ENCODE measurements at regions not wholly inside any gene's neighbourhood (a gene's known extent, or its start where the extent isn't known, plus 50 kb on each side); places are given as distances from the start of the nearest gene placed in this dataset.

DNA sequence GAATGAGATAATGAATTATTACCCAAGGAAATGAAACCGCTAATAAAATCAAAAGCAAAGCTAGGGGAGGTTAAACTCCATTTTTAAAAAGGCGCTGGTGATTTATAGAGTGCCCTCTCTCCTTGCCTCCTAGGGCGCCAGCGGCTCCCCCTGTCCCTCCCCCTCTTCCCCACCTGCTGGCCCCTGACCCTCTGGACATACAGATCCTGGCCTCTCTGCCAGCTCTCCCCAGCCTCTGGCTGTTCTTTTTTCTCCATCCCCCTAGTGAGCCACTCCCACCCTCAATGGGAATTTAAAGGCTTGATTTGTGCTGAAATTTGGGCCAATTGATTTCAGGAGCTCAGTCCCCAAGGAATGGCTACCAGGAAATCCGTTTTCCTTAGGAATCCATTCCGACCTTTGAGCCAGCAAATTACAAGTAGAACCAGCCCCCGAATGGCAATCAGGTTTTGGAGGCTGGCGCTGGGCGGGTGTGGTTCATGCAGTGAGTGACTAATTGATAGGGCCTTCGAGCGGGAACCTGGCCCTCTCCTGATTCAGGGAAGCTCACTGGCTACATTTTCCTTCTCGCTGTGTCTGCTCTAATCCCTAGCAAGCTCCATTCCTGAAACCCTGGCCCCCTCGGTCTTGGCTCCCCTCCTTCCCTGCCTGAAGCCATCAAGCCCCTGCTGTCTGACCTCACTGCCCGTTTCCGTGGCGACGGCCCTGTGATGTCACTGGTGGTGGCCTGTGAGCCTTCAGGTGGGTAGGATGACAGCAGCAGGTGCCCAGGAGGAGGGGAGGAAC, 141.9 kb upstream of the SDK2 start:
- Histone ChIP-seq H3K36me3 (no peaks in the 10 kb centered on the region), H3K4me3 (no peak overlapping the region), H3K4me1 (no peaks in the 10 kb centered on the region), H3K27ac (no peak overlapping the region), H3K9me3 (no peaks in the 10 kb centered on the region), H3K27me3 (no peaks in the 10 kb centered on the region)
- intact Hi-C loops (cut with DNase I; ENCODE audit: low total_unique reads) = no loop called here
- TF ChIP-seq POLR2A (IDR thresholded peaks at IDR 0.05) = no peak
- TF ChIP-seq, protein P1, sequence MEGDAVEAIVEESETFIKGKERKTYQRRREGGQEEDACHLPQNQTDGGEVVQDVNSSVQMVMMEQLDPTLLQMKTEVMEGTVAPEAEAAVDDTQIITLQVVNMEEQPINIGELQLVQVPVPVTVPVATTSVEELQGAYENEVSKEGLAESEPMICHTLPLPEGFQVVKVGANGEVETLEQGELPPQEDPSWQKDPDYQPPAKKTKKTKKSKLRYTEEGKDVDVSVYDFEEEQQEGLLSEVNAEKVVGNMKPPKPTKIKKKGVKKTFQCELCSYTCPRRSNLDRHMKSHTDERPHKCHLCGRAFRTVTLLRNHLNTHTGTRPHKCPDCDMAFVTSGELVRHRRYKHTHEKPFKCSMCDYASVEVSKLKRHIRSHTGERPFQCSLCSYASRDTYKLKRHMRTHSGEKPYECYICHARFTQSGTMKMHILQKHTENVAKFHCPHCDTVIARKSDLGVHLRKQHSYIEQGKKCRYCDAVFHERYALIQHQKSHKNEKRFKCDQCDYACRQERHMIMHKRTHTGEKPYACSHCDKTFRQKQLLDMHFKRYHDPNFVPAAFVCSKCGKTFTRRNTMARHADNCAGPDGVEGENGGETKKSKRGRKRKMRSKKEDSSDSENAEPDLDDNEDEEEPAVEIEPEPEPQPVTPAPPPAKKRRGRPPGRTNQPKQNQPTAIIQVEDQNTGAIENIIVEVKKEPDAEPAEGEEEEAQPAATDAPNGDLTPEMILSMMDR (IDR thresholded peaks at IDR 0.05) = no peak
- DNase-seq = no peak

DNA sequence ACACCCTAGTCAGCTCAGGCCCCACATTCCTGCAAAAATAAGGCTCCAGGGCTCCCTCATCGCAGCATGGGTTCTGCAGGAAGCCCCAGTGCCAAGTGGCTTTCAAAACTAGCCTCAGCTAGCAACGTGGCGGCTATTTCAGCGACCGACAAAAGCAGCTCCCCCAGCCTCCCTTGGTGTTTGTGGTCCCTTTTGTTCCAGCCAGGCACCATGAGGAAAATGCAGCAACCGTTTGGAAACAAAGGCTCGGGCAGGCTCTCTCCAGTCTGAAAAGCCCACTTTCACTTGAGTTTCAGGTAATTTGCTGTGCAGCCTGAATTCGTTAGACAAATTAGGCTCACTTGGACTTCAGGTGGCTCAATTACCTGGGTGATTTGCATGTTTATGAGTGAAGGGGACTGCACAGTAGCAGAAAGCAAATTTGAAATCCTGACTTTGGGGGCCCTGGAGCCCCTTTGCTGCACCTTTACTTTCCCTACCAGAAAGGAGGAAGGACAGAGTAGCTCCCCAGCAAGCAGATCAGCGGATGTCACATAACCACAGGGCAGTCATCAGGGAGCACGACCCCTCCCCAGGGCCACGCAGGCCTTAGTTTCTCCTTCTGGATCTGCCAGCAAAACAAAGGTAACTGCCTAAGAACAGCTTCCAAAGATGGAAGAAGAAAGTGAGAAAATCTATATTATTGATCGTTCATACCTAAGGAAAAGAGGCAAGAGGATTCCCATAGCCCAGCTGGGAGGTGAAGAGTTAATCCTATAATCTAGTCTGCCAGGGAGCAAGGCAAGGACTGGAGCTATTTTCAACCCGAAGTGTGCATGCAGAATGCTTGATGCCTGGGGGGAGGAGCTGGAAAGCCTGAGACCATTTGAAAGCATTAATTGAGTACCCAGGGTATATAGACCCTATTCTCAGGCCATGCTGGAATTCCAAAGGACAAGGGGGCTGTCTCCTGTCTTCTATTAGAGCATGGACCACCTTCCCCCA, 143.1 kb upstream of the SDK2 start:
- Histone ChIP-seq H3K27ac (no peak overlapping the region), H3K4me3 (no peak overlapping the region), H3K27me3 (no peaks in the 10 kb centered on the region), H3K4me1 (no peaks in the 10 kb centered on the region), H3K36me3 (no peaks in the 10 kb centered on the region), H3K9me3 (no peaks in the 10 kb centered on the region)
- TF ChIP-seq POLR2A (IDR thresholded peaks at IDR 0.05) = no peak
- TF ChIP-seq, protein P1 (IDR thresholded peaks at IDR 0.05) = no peak
- intact Hi-C loops (cut with DNase I; ENCODE audit: low total_unique reads) = no loop called here
- no peak for DNase-seq

DNA sequence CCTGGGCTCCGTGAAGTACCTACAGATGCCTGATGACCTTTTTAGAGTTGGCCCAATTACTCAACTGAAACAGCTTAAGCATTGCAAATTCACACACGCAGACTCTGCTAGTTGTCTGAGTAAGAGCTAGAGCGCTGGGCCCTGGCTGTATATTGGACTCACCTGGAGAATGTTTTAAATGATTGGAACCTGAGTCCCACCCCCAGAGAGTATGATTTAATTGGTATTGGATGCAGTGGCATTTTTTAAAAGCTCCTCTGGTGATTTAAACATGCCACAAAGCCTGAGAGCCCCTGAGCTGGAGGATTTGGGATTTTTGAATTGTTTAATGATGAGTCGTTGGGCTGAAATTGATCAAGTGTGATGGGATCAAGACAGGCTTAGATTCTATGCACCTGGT, 143.9 kb upstream of the SDK2 start:
- Histone ChIP-seq H3K36me3 (no peaks in the 10 kb centered on the region), H3K4me1 (no peaks in the 10 kb centered on the region), H3K27ac (no peak overlapping the region), H3K27me3 (no peaks in the 10 kb centered on the region), H3K4me3 (no peak overlapping the region), H3K9me3 (no peaks in the 10 kb centered on the region)
- intact Hi-C loops (cut with DNase I; ENCODE audit: low total_unique reads) = no loop called here
- no peak for DNase-seq
- no peak for TF ChIP-seq POLR2A (IDR thresholded peaks at IDR 0.05)
- TF ChIP-seq, protein P1 (IDR thresholded peaks at IDR 0.05) = no peak

DNA sequence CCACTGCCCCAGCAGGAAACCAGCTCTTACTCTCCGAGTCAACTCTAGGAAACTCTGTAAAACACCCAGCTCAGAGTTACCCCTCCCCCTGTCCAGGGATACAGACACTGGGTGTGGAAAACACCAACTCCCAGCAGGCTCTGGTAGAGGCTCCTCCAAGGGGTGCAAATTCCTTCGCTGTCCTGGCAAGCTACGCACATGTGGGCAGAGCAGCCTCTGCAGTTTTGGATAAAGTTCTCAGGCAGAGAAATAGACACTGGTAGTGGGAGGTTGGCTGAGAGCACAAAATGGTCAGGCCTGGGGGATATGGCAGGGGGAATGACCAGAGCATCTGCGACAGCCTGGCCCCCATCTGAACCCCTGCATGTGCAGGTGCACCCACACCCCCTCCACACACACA, 146.9 kb upstream of the SDK2 start:
- no peak overlapping the region for H3K4me3 ChIP-seq
- TF ChIP-seq, protein P1 (IDR thresholded peaks at IDR 0.05) = no peak
- TF ChIP-seq POLR2A (IDR thresholded peaks at IDR 0.05) = no peak
- H3K4me1 ChIP-seq = no peaks in the 10 kb centered on the region
- intact Hi-C loops (cut with DNase I; ENCODE audit: low total_unique reads) = no loop called here
- H3K27ac ChIP-seq = no peak overlapping the region
- no peak for DNase-seq
- no peaks in the 10 kb centered on the region for H3K9me3 ChIP-seq
- no peaks in the 10 kb centered on the region for H3K27me3 ChIP-seq
- H3K36me3 ChIP-seq = no peaks in the 10 kb centered on the region

DNA sequence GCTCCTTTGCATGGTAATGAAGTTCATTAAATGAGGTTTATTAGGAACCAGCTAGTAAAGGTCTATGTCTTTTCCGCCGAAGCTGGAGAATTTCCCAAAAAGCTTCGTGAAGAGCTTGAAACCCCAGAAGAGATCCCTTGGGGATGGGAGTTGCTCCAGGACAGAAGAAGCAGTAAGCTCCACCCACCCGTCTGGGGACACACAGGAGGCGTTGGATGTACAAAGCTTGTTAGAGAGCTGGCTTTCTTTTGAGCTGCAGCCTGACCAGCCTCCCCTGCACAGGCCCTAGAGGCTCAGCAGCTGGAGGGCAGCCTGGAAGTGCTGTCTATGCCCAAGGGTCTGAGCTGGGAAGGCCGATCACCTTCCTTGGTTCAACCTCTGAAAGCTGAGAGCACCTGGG, 147.4 kb upstream of the SDK2 start:
- Histone ChIP-seq H3K27me3 (no peaks in the 10 kb centered on the region), H3K27ac (no peak overlapping the region), H3K4me1 (no peaks in the 10 kb centered on the region), H3K36me3 (no peaks in the 10 kb centered on the region), H3K9me3 (no peaks in the 10 kb centered on the region), H3K4me3 (no peak overlapping the region)
- intact Hi-C loops (cut with DNase I; ENCODE audit: low total_unique reads) = no loop called here
- TF ChIP-seq, protein P1 (IDR thresholded peaks at IDR 0.05) = no peak
- TF ChIP-seq POLR2A (IDR thresholded peaks at IDR 0.05) = no peak
- no peak for DNase-seq

Data from uterus (tissue), 3 donors.